ENCODE measurements at regions not wholly inside any gene's neighbourhood (a gene's known extent, or its start where the extent isn't known, plus 50 kb on each side); places are given as distances from the start of the nearest gene placed in this dataset.

- no TSS peak for BruUV-seq (replicated peaks)
- DNase-seq (ENCODE audit: low read depth, low spot score) (no peak), FAIRE-seq (no peak)
- H3K4me3 ChIP-seq (replicated peaks in 1 of 3; ENCODE audit: insufficient read depth in 1 of 3, low read depth in 1 of 3, low read length in 3 of 3): no peak overlapping the region
- POLR2A ChIA-PET: no interaction called here
- H3K4me1 ChIP-seq (ENCODE audit: control insufficient read depth, extremely low read depth, insufficient read depth, low read length): no peaks in the 10 kb centered on the region
- no peak for TF ChIP-seq POLR2AphosphoS5 (IDR thresholded peaks at IDR 0.05; ENCODE audit: insufficient read depth, low read depth, low read length)
- no peak for TF ChIP-seq CTCF (IDR thresholded peaks at IDR 0.05; ENCODE audit: extremely low read depth in 1 of 2, insufficient read depth in 1 of 2, low read depth in 1 of 2, low read length in 2 of 2)
- TF ChIP-seq GATA2 (IDR thresholded peaks at IDR 0.05; ENCODE audit: insufficient read depth, insufficient read length, low read depth, low read length): no peak
- no peak for TF ChIP-seq MYC (IDR thresholded peaks at IDR 0.05; ENCODE audit: low read depth, low read length)
- TF ChIP-seq EZH2 (IDR thresholded peaks at IDR 0.05; ENCODE audit: borderline replicate concordance, low read depth, low read length, severe bottlenecking): no peak
- no peak for TF ChIP-seq MAX (IDR thresholded peaks at IDR 0.05; ENCODE audit: insufficient read depth, insufficient read length)
- TF ChIP-seq JUN (IDR thresholded peaks at IDR 0.05; ENCODE audit: borderline replicate concordance, insufficient read depth, insufficient read length, low read depth): no peak
- TF ChIP-seq POLR2A (IDR thresholded peaks at IDR 0.05; ENCODE audit: low read depth, low read length): no peak
- no peak for TF ChIP-seq FOS (IDR thresholded peaks at IDR 0.05; ENCODE audit: borderline replicate concordance, insufficient read depth, low read length)
- H3K4me2 ChIP-seq (ENCODE audit: insufficient read depth, low read length): no peak overlapping the region
- CTCF ChIA-PET: no interaction called here
- intact Hi-C loops (cut with micrococcal nuclease): no loop called here
- H3K79me2 ChIP-seq (ENCODE audit: control insufficient read depth, insufficient read depth, low read length): no peaks in the 10 kb centered on the region
- H2AFZ ChIP-seq (ENCODE audit: low read depth, low read length): no peak overlapping the region
- dilution Hi-C loops (cut with MboI; ENCODE audit: extremely low pct_ligation_motif_present, low sequenced_read_pairs): no loop called here
- H3K9me3 ChIP-seq (replicated peaks; ENCODE audit: control insufficient read depth, insufficient read depth, low read length): no peaks in the 10 kb centered on the region
- no peaks in the 10 kb centered on the region for H3K9me1 ChIP-seq (replicated peaks; ENCODE audit: control insufficient read depth, extremely low read depth, insufficient read depth, low read length)
- no peaks in the 10 kb centered on the region for H3K36me3 ChIP-seq (ENCODE audit: control insufficient read depth in 2 of 2, extremely low read depth in 1 of 2, insufficient read depth in 2 of 2, low read length in 2 of 2)
- H4K20me1 ChIP-seq (replicated peaks; ENCODE audit: control insufficient read depth, extremely low read depth, insufficient read depth, low read length): no peaks in the 10 kb centered on the region
- no peak overlapping the region for H3K9ac ChIP-seq (replicated peaks; ENCODE audit: extremely low read depth, insufficient read depth, low read length)
- H3K27ac ChIP-seq (ENCODE audit: insufficient read depth, low read depth, low read length): no peak overlapping the region
- H3K27me3 ChIP-seq (ENCODE audit: control insufficient read depth in 2 of 2, insufficient read depth in 2 of 2, low read length in 2 of 2): peaks cover 0 to 2% of the 10 kb centered on the region in 2 experiments
These were observed 163.6 kb upstream of the PREP start for GRCh38 chr6:105566503-105566902.
